ENCODE measurements at regions not wholly inside any gene's neighbourhood (a gene's known extent, or its start where the extent isn't known, plus 50 kb on each side); places are given as distances from the start of the nearest gene placed in this dataset.
"Not testable (repeated sequence)": the region's sequence is repeated elsewhere in the genome, so short reads cannot be mapped to it uniquely, and the experiment has no call there.

GRCh38 chr5:99104538-99105132, 175.8 kb upstream of the CHD1 start:
- no peak for DNase-seq

- DNase-seq, result no peak
Measured at GRCh38 chr5:99102073-99102697, 173.4 kb upstream of the CHD1 start.

GRCh38 chr5:99099691-99100090, 170.9 kb upstream of the CHD1 start:
- DNase-seq, result no peak

- no peak for DNase-seq
Measured at GRCh38 chr5:99089822-99090549, 161.2 kb upstream of the CHD1 start.

- no peak for DNase-seq
Measured at GRCh38 chr5:99088309-99088708, 159.5 kb upstream of the CHD1 start.

GRCh38 chr5:99083197-99083596, 154.4 kb upstream of the CHD1 start:
- DNase-seq, result no peak

- no peak for DNase-seq
Measured at GRCh38 chr5:99081711-99082110, 152.9 kb upstream of the CHD1 start.

GRCh38 chr5:99076723-99077640, 148.2 kb upstream of the CHD1 start:
- no peak for DNase-seq

GRCh38 chr5:99072846-99073245, 144.0 kb upstream of the CHD1 start:
- DNase-seq, result no peak

- no peak for DNase-seq
Measured at GRCh38 chr5:99070822-99071221, 142.0 kb upstream of the CHD1 start.

- DNase-seq, result no peak
Measured at GRCh38 chr5:99070362-99070761, 141.6 kb upstream of the CHD1 start.

GRCh38 chr5:99068944-99069650, 140.3 kb upstream of the CHD1 start:
- DNase-seq, result no peak

GRCh38 chr5:99063737-99064136, 134.9 kb upstream of the CHD1 start:
- no peak for DNase-seq

GRCh38 chr5:99061711-99062110, 132.9 kb upstream of the CHD1 start:
- no peak for DNase-seq

GRCh38 chr5:99061299-99061698, 132.5 kb upstream of the CHD1 start:
- DNase-seq, result no peak

GRCh38 chr5:99060306-99061261, 131.8 kb upstream of the CHD1 start:
- peak; percentile 86 to 90 for DNase-seq

- no peak for DNase-seq
Measured at GRCh38 chr5:99059685-99060084, 130.9 kb upstream of the CHD1 start.

- no peak for DNase-seq
Measured at GRCh38 chr5:99058466-99058865, 129.7 kb upstream of the CHD1 start.

- no peak for DNase-seq
Measured at GRCh38 chr5:99054972-99055371, 126.2 kb upstream of the CHD1 start.

- no peak for DNase-seq
Measured at GRCh38 chr5:99045871-99046270, 117.1 kb upstream of the CHD1 start.

GRCh38 chr5:99043257-99043656, 114.5 kb upstream of the CHD1 start:
- not testable (repeated sequence) for DNase-seq
